ENCODE measurements at regions not wholly inside any gene's neighbourhood (a gene's known extent, or its start where the extent isn't known, plus 50 kb on each side); places are given as distances from the start of the nearest gene placed in this dataset.

DNA sequence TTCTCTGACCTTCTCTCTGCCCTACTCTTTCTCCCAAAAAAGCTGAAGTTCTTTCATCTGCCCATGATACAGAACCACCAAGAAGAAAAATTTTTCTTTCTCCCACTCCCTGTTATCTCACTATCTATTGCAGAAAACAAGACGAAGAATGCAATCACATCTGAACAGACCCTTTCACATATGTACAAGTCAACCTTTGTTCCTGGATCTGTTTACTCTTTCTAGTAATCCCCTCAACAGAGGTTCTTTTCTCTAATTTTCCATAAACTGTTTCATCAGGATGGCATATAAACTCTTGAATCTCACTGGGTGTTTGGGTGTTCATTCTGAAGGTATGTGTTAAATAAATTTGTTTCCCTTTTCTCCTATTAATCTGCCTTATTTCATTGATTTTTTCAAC lies 1262.7 kb upstream of the NRXN1 start:
- no peak overlapping the region for H3K4me2 ChIP-seq
- no peaks in the 10 kb centered on the region for H3K36me3 ChIP-seq (ENCODE audit: low read depth)
- H4K20me1 ChIP-seq (ENCODE audit: insufficient read depth): no peaks in the 10 kb centered on the region
- ChIA-PET POLR2A (ENCODE audit: unreplicated experiment) (no interaction called here), CTCF (no interaction called here)
- H2AFZ ChIP-seq: no peak overlapping the region
- 0 out of 2 replicates have a peak, but pooled peaks cover 2% of the 10 kb centered on the region for H3K9me2 ChIP-seq (ENCODE audit: insufficient read depth)
- no peak for DNase-seq
- no peak for TF ChIP-seq EZH2 (IDR thresholded peaks at IDR 0.05; ENCODE audit: low read depth)
- TF ChIP-seq, protein P1, sequence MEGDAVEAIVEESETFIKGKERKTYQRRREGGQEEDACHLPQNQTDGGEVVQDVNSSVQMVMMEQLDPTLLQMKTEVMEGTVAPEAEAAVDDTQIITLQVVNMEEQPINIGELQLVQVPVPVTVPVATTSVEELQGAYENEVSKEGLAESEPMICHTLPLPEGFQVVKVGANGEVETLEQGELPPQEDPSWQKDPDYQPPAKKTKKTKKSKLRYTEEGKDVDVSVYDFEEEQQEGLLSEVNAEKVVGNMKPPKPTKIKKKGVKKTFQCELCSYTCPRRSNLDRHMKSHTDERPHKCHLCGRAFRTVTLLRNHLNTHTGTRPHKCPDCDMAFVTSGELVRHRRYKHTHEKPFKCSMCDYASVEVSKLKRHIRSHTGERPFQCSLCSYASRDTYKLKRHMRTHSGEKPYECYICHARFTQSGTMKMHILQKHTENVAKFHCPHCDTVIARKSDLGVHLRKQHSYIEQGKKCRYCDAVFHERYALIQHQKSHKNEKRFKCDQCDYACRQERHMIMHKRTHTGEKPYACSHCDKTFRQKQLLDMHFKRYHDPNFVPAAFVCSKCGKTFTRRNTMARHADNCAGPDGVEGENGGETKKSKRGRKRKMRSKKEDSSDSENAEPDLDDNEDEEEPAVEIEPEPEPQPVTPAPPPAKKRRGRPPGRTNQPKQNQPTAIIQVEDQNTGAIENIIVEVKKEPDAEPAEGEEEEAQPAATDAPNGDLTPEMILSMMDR (conservative IDR thresholded peaks at IDR 0.05): no peak
- H3K27ac ChIP-seq: no peak overlapping the region
- H3K9me3 ChIP-seq (ENCODE audit: insufficient read depth, low read depth): 0 out of 2 replicates have a peak, but pooled peaks cover 7% of the 10 kb centered on the region
- H3K4me1 ChIP-seq (replicated peaks; ENCODE audit: insufficient read depth): no peaks in the 10 kb centered on the region
- no peak overlapping the region for H3K4me3 ChIP-seq
- no peaks in the 10 kb centered on the region for H3K79me2 ChIP-seq (ENCODE audit: low read depth)
- H3K27me3 ChIP-seq (ENCODE audit: insufficient read depth, low read depth): no peaks in the 10 kb centered on the region
- intact Hi-C loops (cut with micrococcal nuclease; ENCODE audit: unreplicated experiment): no loop called here
- no peaks in the 10 kb centered on the region for H3F3A ChIP-seq (ENCODE audit: insufficient read depth, low read depth)
- BruUV-seq (replicated peaks): no TSS peak

DNA sequence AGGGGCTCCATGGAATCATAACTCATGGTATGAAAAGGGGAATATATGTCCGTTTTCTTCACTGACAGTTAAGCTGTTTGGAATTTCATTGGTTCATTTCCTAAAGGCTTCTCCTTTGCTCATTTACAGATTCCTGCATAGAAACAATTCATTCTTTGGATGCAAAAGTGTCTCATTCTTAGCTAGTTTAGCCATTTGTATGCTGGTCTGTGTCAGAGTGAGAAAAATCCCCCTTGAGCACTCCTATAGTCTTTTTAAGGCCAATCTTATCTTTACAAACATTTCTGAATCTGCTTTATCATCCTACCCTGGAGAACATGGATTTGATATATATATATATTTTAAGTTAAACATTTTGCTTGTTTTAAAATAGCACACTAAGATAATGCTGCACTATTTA lies 1260.9 kb upstream of the NRXN1 start:
- intact Hi-C loops (cut with micrococcal nuclease; ENCODE audit: unreplicated experiment): no loop called here
- no peak overlapping the region for H3K4me2 ChIP-seq
- H3K79me2 ChIP-seq (ENCODE audit: low read depth): no peaks in the 10 kb centered on the region
- no peaks in the 10 kb centered on the region for H3K36me3 ChIP-seq (ENCODE audit: low read depth)
- TF ChIP-seq, protein P1 (conservative IDR thresholded peaks at IDR 0.05): no peak
- no peak for TF ChIP-seq EZH2 (IDR thresholded peaks at IDR 0.05; ENCODE audit: low read depth)
- DNase-seq: no peak
- H2AFZ ChIP-seq: no peak overlapping the region
- no peaks in the 10 kb centered on the region for H3K27me3 ChIP-seq (ENCODE audit: insufficient read depth, low read depth)
- H3K4me1 ChIP-seq (replicated peaks; ENCODE audit: insufficient read depth): no peaks in the 10 kb centered on the region
- H3F3A ChIP-seq (ENCODE audit: insufficient read depth, low read depth): no peaks in the 10 kb centered on the region
- H3K27ac ChIP-seq: no peak overlapping the region
- no peak overlapping the region for H3K4me3 ChIP-seq
- 0 out of 2 replicates have a peak, but pooled peaks cover 2% of the 10 kb centered on the region for H3K9me2 ChIP-seq (ENCODE audit: insufficient read depth)
- no TSS peak for BruUV-seq (replicated peaks)
- no peaks in the 10 kb centered on the region for H3K9me3 ChIP-seq (ENCODE audit: insufficient read depth, low read depth)
- H4K20me1 ChIP-seq (ENCODE audit: insufficient read depth): no peaks in the 10 kb centered on the region
- POLR2A ChIA-PET (ENCODE audit: unreplicated experiment): no interaction called here
- CTCF ChIA-PET: no interaction called here

DNA sequence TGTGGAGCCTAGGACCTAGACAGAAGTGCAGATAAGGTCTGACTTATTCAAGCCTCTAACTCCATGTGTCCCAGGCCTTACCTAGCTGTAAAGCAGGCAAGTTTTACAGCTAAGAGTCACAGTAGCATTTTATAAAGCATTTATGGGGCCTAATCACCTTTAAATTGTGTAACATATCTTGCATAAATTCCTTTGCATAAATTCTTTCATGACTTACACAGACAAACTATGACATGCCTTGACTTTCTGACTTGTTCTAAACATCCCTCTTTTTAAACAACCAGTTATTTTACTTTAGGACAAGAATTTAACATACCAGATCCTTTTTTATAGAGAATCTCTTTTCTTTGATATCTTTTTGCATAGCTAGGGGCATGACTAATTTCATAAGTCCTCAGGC lies 1257.8 kb upstream of the NRXN1 start:
- no peaks in the 10 kb centered on the region for H4K20me1 ChIP-seq (ENCODE audit: insufficient read depth)
- H3K27ac ChIP-seq: no peak overlapping the region
- DNase-seq: no peak
- H3K9me3 ChIP-seq (ENCODE audit: insufficient read depth, low read depth): no peaks in the 10 kb centered on the region
- BruUV-seq (replicated peaks): no TSS peak
- no peaks in the 10 kb centered on the region for H3K79me2 ChIP-seq (ENCODE audit: low read depth)
- intact Hi-C loops (cut with micrococcal nuclease; ENCODE audit: unreplicated experiment): no loop called here
- H3K36me3 ChIP-seq (ENCODE audit: low read depth): no peaks in the 10 kb centered on the region
- H3K4me2 ChIP-seq: no peak overlapping the region
- TF ChIP-seq, protein P1 (conservative IDR thresholded peaks at IDR 0.05): no peak
- TF ChIP-seq EZH2 (IDR thresholded peaks at IDR 0.05; ENCODE audit: low read depth): no peak
- H3K27me3 ChIP-seq (ENCODE audit: insufficient read depth, low read depth): no peaks in the 10 kb centered on the region
- no peaks in the 10 kb centered on the region for H3K9me2 ChIP-seq (ENCODE audit: insufficient read depth)
- ChIA-PET POLR2A (ENCODE audit: unreplicated experiment) (no interaction called here), CTCF (no interaction called here)
- H2AFZ ChIP-seq: no peak overlapping the region
- H3K4me1 ChIP-seq (replicated peaks; ENCODE audit: insufficient read depth): no peaks in the 10 kb centered on the region
- H3K4me3 ChIP-seq: no peak overlapping the region
- no peaks in the 10 kb centered on the region for H3F3A ChIP-seq (ENCODE audit: insufficient read depth, low read depth)

All from PC-9 (cell line).